H54 (cell line): ENCODE measurements at regions not wholly inside any gene's neighbourhood (a gene's known extent, or its start where the extent isn't known, plus 50 kb on each side); places are given as distances from the start of the nearest gene placed in this dataset.
"Not testable (repeated sequence)": the region's sequence is repeated elsewhere in the genome, so short reads cannot be mapped to it uniquely, and the experiment has no call there.

Source experiments
- DNase-seq: peaks from one replicate; pipeline ENCODE4 v3.0.0; 2011; ENCODE audit warnings: low spot score, mixed read lengths; ENCODE audit not compliant: insufficient read length
- FAIRE-seq: peaks from 3 replicates; lab custom pipeline; 2011; peaks lifted over from hg19 to GRCh38; lab: Jason Lieb, UNC
- POLR2A ChIP-seq: IDR thresholded peaks from 2 replicates; pipeline ENCODE4 v1.6.1; 2011; ENCODE audit warnings: low read depth, mild to moderate bottlenecking, low read length

GRCh38 chr2:5150871-5151270 is 541.3 kb upstream of the SOX11 start:
- no peak for TF ChIP-seq POLR2A
- no peak for DNase-seq
- no peak for FAIRE-seq

GRCh38 chr2:5164776-5165525 is 527.2 kb upstream of the SOX11 start:
- DNase-seq = no peak
- no peak for FAIRE-seq
- no peak for TF ChIP-seq POLR2A

GRCh38 chr2:5172923-5173322 is 519.3 kb upstream of the SOX11 start:
- TF ChIP-seq POLR2A = no peak
- DNase-seq (no peak), FAIRE-seq (no peak)

- TF ChIP-seq POLR2A = no peak
- DNase-seq = no peak
- no peak for FAIRE-seq
Measured at GRCh38 chr2:5173876-5174535, 518.2 kb upstream of the SOX11 start.

- no peak for DNase-seq
- TF ChIP-seq POLR2A = no peak
- no peak for FAIRE-seq
Measured at GRCh38 chr2:5175231-5175630, 517.0 kb upstream of the SOX11 start.

GRCh38 chr2:5176764-5177163 is 515.4 kb upstream of the SOX11 start:
- no peak for FAIRE-seq
- TF ChIP-seq POLR2A = no peak
- no peak for DNase-seq

GRCh38 chr2:5183031-5183430 is 509.2 kb upstream of the SOX11 start:
- DNase-seq (no peak), FAIRE-seq (no peak)
- TF ChIP-seq POLR2A = no peak

- no peak for FAIRE-seq
- no peak for TF ChIP-seq POLR2A
- DNase-seq = no peak
Measured at GRCh38 chr2:5187283-5187682, 504.9 kb upstream of the SOX11 start.

- no peak for FAIRE-seq
- TF ChIP-seq POLR2A = no peak
- DNase-seq = no peak
Measured at GRCh38 chr2:5188636-5189035, 503.5 kb upstream of the SOX11 start.

GRCh38 chr2:5190023-5190422 is 502.2 kb upstream of the SOX11 start:
- TF ChIP-seq POLR2A = no peak
- no peak for DNase-seq
- no peak for FAIRE-seq

- DNase-seq (no peak), FAIRE-seq (no peak)
- no peak for TF ChIP-seq POLR2A
Measured at GRCh38 chr2:5195636-5196035, 496.5 kb upstream of the SOX11 start.

GRCh38 chr2:5203134-5203755 is 488.9 kb upstream of the SOX11 start:
- TF ChIP-seq POLR2A = no peak
- DNase-seq (no peak), FAIRE-seq (no peak)

- DNase-seq, FAIRE-seq: not testable (repeated sequence)
Measured at GRCh38 chr2:5206742-5207141, 485.4 kb upstream of the SOX11 start.

- no peak for TF ChIP-seq POLR2A
- no peak for DNase-seq
- FAIRE-seq = no peak
Measured at GRCh38 chr2:5215989-5216607, 476.1 kb upstream of the SOX11 start.

- FAIRE-seq (no peak), DNase-seq (no peak)
- no peak for TF ChIP-seq POLR2A
Measured at GRCh38 chr2:5227062-5227699, 465.0 kb upstream of the SOX11 start.
